GM21717 (cell line): ENCODE measurements at regions not wholly inside any gene's neighbourhood (a gene's known extent, or its start where the extent isn't known, plus 50 kb on each side); places are given as distances from the start of the nearest gene placed in this dataset.
"Not testable (repeated sequence)": the region's sequence is repeated elsewhere in the genome, so short reads cannot be mapped to it uniquely, and the experiment has no call there.

Experiments
- ATAC-seq: cut with Tn5 transposase; IDR thresholded peaks from one replicate; pipeline ENCODE4 v1.9.1; 2021; ENCODE audit warnings: mild to moderate bottlenecking, moderate library complexity; ENCODE audit not compliant: unreplicated experiment

- ATAC-seq = no peak
These were observed 666.2 kb downstream of the TYW1 start for GRCh38 chr7:67662804-67663203.

- ATAC-seq = no peak
These were observed 667.0 kb downstream of the TYW1 start for GRCh38 chr7:67663644-67664043.

GRCh38 chr7:67666359-67666758 is 669.7 kb downstream of the TYW1 start:
- ATAC-seq = not testable (repeated sequence)

- no peak for ATAC-seq
These were observed 674.4 kb downstream of the TYW1 start for GRCh38 chr7:67671006-67671548.

GRCh38 chr7:67673861-67674260 is 677.2 kb downstream of the TYW1 start:
- no peak for ATAC-seq

- not testable (repeated sequence) for ATAC-seq
These were observed 678.2 kb downstream of the TYW1 start for GRCh38 chr7:67674862-67675261.

- ATAC-seq = no peak
These were observed 679.3 kb downstream of the TYW1 start for GRCh38 chr7:67675971-67676370.

GRCh38 chr7:67678419-67678818 is 681.8 kb downstream of the TYW1 start:
- no peak for ATAC-seq

GRCh38 chr7:67683628-67684027 is 687.0 kb downstream of the TYW1 start:
- ATAC-seq = no peak

GRCh38 chr7:67690700-67691099 is 694.1 kb downstream of the TYW1 start:
- ATAC-seq = no peak

- ATAC-seq = no peak
These were observed 695.8 kb downstream of the TYW1 start for GRCh38 chr7:67692425-67692824.

- no peak for ATAC-seq
These were observed 699.5 kb downstream of the TYW1 start for GRCh38 chr7:67696124-67696523.

- ATAC-seq = no peak
These were observed 700.2 kb downstream of the TYW1 start for GRCh38 chr7:67696878-67697277.

- ATAC-seq = no peak
These were observed 701.7 kb downstream of the TYW1 start for GRCh38 chr7:67698354-67698753.

- no peak for ATAC-seq
These were observed 709.2 kb downstream of the TYW1 start for GRCh38 chr7:67705850-67706249.

- no peak for ATAC-seq
These were observed 715.1 kb downstream of the TYW1 start for GRCh38 chr7:67711706-67712105.

GRCh38 chr7:67713451-67714056 is 716.9 kb downstream of the TYW1 start:
- ATAC-seq = no peak

GRCh38 chr7:67716729-67717128 is 720.1 kb downstream of the TYW1 start:
- ATAC-seq = no peak

GRCh38 chr7:67723591-67723990 is 727.0 kb downstream of the TYW1 start:
- ATAC-seq = no peak

GRCh38 chr7:67724435-67724834 is 727.8 kb downstream of the TYW1 start:
- no peak for ATAC-seq

- ATAC-seq = no peak
These were observed 728.3 kb downstream of the TYW1 start for GRCh38 chr7:67724955-67725354.

- no peak for ATAC-seq
These were observed 728.8 kb downstream of the TYW1 start for GRCh38 chr7:67725423-67725822.

GRCh38 chr7:67729771-67730170 is 733.1 kb downstream of the TYW1 start:
- no peak for ATAC-seq
